ENCODE measurements at regions not wholly inside any gene's neighbourhood (a gene's known extent, or its start where the extent isn't known, plus 50 kb on each side); places are given as distances from the start of the nearest gene placed in this dataset.

- H3K4me3 ChIP-seq (ENCODE audit: insufficient read depth, low read depth, low read length): no peak overlapping the region
- no peaks in the 10 kb centered on the region for H3K36me3 ChIP-seq (ENCODE audit: control insufficient read depth, insufficient read depth, low read length)
- no peak for DNase-seq
- no peaks in the 10 kb centered on the region for H3K4me1 ChIP-seq (ENCODE audit: control insufficient read depth, insufficient read depth, low read length)
- no peak overlapping the region for H3K23ac ChIP-seq (ENCODE audit: low read depth, low read length)
- WGBS, 2 experiments (ENCODE audit: extremely low coverage in 2 of 2, insufficient read length in 1 of 2): 100% methylated on average over 1 of the region's 4 CpGs; no CpG with 5 or more reads in 1 of the 2 experiments
- no peak overlapping the region for H3K4ac ChIP-seq (ENCODE audit: low read depth, low read length)
- H4K8ac ChIP-seq (ENCODE audit: low read depth in 2 of 2, low read length in 2 of 2): no peak overlapping the region
- H2BK120ac ChIP-seq (ENCODE audit: low read depth, low read length): no peak overlapping the region
- H3K27me3 ChIP-seq (ENCODE audit: control insufficient read depth, insufficient read depth, low read length): peaks cover 6% of the 10 kb centered on the region
- H3K79me1 ChIP-seq (ENCODE audit: low read depth in 1 of 2, low read length in 2 of 2): no peaks in the 10 kb centered on the region
- H4K5ac ChIP-seq (ENCODE audit: low read depth, low read length): no peak overlapping the region
- TF ChIP-seq SMC3 (IDR thresholded peaks at IDR 0.05; ENCODE audit: low read depth, low read length) (no peak), BHLHE40 (IDR thresholded peaks at IDR 0.05; ENCODE audit: low read depth, low read length) (no peak), CHD1 (IDR thresholded peaks at IDR 0.05; ENCODE audit: low read depth, low read length) (no peak), CTCF (conservative IDR thresholded peaks at IDR 0.05; ENCODE audit: low read depth, low read length) (no peak), RAD21 (IDR thresholded peaks at IDR 0.05; ENCODE audit: low read length) (no peak), RFX5 (IDR thresholded peaks at IDR 0.05; ENCODE audit: low read depth, low read length) (no peak), NFE2L2 (IDR thresholded peaks at IDR 0.05; ENCODE audit: low read depth, low read length) (no peak)
- in situ Hi-C loops (cut with MboI; ENCODE audit: low sequenced_read_pairs): no loop called here
- H3K4me2 ChIP-seq (ENCODE audit: low read depth, low read length): no peak overlapping the region
- peak overlapping the region; percentile 14; the same call in 1 of the 2 replicates for H2AK5ac ChIP-seq (ENCODE audit: low read depth, low read length)
- H3K27ac ChIP-seq (ENCODE audit: insufficient read depth, low read length): no peak overlapping the region
- no peaks in the 10 kb centered on the region for H3K9me1 ChIP-seq (ENCODE audit: insufficient read depth, low read length)
- BruUV-seq (replicated peaks): no TSS peak
- ChIA-PET CTCF (no interaction called here), POLR2A (ENCODE audit: unreplicated experiment) (no interaction called here)
- H3K14ac ChIP-seq (replicated peaks; ENCODE audit: low read depth, low read length): no peak overlapping the region
- no peak overlapping the region; the same call in 1 of the 2 replicates for H3K18ac ChIP-seq (ENCODE audit: low read depth, low read length)
- H2AK9ac ChIP-seq (replicated peaks; ENCODE audit: low read depth, low read length, poor library complexity): no peak overlapping the region
- H2AFZ ChIP-seq (replicated peaks; ENCODE audit: low read length, poor library complexity): no peak overlapping the region
- no peak overlapping the region for H2BK15ac ChIP-seq (ENCODE audit: low read depth, low read length)
- intact Hi-C loops (cut with micrococcal nuclease): no loop called here
- H2BK20ac ChIP-seq (ENCODE audit: low read depth, low read length): no peak overlapping the region
- dilution Hi-C loops (cut with HindIII; ENCODE audit: low sequenced_read_pairs, unreplicated experiment): no loop called here
- H3K56ac ChIP-seq (ENCODE audit: extremely low read depth, insufficient read depth, low read length): no peak overlapping the region
- ATAC-seq (ENCODE audit: low read depth): no peak
- H4K20me1 ChIP-seq (ENCODE audit: insufficient read depth, low read length): no peaks in the 10 kb centered on the region
- H3K9me3 ChIP-seq (ENCODE audit: control insufficient read depth, insufficient read depth, low read length): peaks cover 6% of the 10 kb centered on the region
- no peak overlapping the region for H2BK5ac ChIP-seq (ENCODE audit: low read depth, low read length, poor library complexity, severe bottlenecking)
- H3K9ac ChIP-seq (ENCODE audit: low read depth, low read length): no peak overlapping the region
- no peak overlapping the region for H4K91ac ChIP-seq (ENCODE audit: insufficient read depth, low read depth, low read length)
Observed at GRCh38 chr13:109315481-109315880, 470.9 kb downstream of the IRS2 start.

Data from IMR-90 (cell line).